WI38 (cell line): ENCODE measurements at regions not wholly inside any gene's neighbourhood (a gene's known extent, or its start where the extent isn't known, plus 50 kb on each side); places are given as distances from the start of the nearest gene placed in this dataset.

Source experiments
- H3K4me3 ChIP-seq: 2 replicates; pipeline ENCODE4 v1.5.1; 2011; ENCODE audit warnings: low read depth, mild to moderate bottlenecking, control low read depth, low read length
- CTCF ChIP-seq: IDR thresholded peaks from 2 replicates; pipeline ENCODE4 v1.5.1; 2012; ENCODE audit warnings: low read depth, mild to moderate bottlenecking, control low read depth, low read length

GRCh38 chr10:128369101-128369650, 243.0 kb upstream of the MKI67 start:
- H3K4me3 ChIP-seq = no peak overlapping the region
- TF ChIP-seq CTCF = no peak

GRCh38 chr10:128373071-128373749, 247.0 kb upstream of the MKI67 start:
- TF ChIP-seq CTCF = no peak

DNA sequence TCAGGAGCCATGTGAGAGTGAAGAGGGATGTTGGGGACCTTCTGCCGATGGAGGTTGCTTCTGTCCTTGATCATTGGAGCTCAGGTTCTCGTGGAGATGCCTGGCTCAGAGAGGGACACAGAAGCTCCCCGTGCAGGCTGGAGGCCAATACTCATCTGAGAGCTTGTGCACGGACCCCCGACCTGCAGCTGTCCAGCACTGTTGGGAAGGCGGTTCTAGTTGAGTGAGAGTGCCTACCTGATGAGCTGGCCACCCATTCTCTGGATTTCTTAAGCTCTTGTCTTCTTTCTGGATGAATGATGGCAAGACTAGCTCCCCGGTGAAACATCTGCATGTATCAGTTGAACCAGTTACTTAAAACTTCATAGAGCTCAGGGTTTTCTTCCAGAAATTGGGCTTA, 247.6 kb upstream of the MKI67 start:
- no peak for TF ChIP-seq CTCF
- H3K4me3 ChIP-seq = no peak overlapping the region

More at GRCh38 chr10:128373071-128373749, 247.0 kb upstream of the MKI67 start:
- H3K4me3 ChIP-seq = no peak overlapping the region

DNA sequence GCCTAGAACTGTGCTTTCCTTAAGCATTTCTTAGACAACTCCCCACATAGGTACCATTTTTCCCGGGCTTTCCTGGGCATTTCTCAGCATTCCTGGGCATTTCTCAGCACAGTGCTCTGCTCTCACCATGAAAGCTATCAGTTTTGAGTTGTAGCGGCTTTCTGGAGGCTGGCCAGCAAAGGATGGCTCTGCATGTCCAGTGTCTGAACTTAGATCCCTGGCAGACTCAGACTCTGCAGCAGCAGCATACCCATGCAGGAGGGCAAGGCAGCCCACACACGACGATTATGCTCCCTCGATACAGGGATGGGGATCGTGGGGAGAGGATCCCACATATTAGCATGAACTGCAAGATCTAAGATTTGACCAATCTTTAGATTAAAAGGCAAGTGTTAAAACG, 248.9 kb upstream of the MKI67 start:
- H3K4me3 ChIP-seq = no peak overlapping the region
- no peak for TF ChIP-seq CTCF

DNA sequence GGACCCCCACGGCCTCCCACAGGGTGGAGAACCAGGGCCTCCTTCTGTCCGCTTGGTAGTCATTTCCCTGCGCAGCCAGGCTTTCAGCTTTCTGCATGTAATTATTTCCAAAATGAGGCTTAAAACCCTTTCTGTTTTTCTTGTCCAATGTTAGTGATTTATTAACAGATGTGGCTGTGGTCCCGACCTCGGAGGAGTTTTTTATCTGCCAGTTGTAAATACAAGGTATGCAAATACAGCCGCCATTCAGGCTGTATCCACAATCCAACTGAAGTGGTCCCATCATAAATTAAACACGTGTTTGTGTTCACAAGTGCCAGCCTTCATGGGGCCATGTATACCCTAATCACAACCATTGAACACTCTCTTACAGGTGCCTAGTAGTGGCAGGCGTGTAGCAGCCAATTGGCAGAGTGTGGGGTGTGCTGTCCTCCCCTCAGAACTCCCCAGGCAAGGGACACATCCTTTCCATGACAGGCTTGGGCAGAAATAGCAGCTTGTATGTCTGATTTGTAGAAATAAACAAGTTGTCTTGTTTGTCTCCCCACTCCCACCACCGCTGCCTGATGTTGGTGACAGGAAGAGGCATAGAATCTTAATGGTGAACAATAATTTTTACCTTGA, 251.3 kb upstream of the MKI67 start:
- no peak for TF ChIP-seq CTCF

DNA sequence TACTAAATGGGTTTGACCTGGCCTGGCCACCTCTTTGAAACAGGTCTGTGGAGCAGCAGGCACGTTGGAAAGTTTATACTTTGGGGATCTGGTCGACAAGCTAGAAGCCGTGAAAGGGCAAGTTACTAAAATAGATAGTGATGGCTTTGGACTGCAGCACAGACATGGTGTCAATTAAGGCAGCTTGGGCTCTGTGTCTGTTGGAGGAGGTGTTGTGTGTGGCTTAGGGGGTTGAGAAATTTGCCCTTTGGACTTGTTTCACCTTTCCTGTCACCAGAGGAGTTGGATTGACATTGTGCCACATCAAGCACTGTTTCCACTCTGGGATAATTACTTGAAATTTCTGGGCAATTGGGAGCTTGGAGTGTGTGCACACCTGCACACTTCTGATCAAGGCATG, 251.8 kb upstream of the MKI67 start:
- no peak for TF ChIP-seq CTCF
- H3K4me3 ChIP-seq = no peak overlapping the region

More for the DNA sequence above, 251.3 kb upstream of the MKI67 start:
- no peak overlapping the region for H3K4me3 ChIP-seq

DNA sequence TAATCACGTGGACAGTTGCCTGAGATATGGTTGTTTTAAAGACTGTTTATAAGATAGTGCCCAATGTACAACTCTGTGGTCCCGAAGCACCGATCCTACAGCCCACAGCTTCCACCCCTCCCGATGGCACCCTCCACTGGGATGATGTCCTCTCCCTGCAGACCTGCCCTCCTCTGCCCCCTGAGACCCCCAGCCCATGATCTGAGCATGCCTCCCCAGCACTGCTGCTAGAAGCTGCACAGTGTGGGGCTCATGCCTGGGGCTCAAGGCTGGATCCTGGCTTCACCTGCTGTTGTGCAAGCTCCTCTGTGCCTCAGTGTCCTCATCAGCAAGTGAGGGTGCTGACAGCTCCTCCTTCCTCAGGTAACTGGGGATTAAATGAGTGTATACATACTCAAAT, 254.7 kb upstream of the MKI67 start:
- TF ChIP-seq CTCF = no peak

More for the DNA sequence above, 254.7 kb upstream of the MKI67 start:
- H3K4me3 ChIP-seq = no peak overlapping the region
